Activated CD4-positive, alpha-beta memory T cell treated with anti-CD3 and anti-CD28 coated beads for 36 hours (primary cell): ENCODE measurements at regions not wholly inside any gene's neighbourhood (a gene's known extent, or its start where the extent isn't known, plus 50 kb on each side); places are given as distances from the start of the nearest gene placed in this dataset.

Experiments
- CTCF ChIA-PET: fragments of 350-600 bp; sonication (Branson Sonifier 250); formaldehyde crosslinking; loops from one replicate; lab custom pipeline; 2021; ENCODE audit warnings: antibody characterized with exemption, inconsistent platforms; lab: Charles Lee
- POLR2A ChIA-PET: fragments of 350-600 bp; sonication (Branson Sonifier 250); formaldehyde crosslinking; loops from one replicate; lab custom pipeline; 2021; ENCODE audit warnings: antibody characterized with exemption; lab: Charles Lee
- DNase-seq: peaks from one replicate; pipeline ENCODE4 v3.0.0-alpha.2; 2020
- H3K27ac Mint-ChIP-seq: one replicate; pipeline ENCODE4 v1.8.0; 2021; ENCODE audit warnings: mixed read lengths
- H3K27me3 Mint-ChIP-seq: one replicate; pipeline ENCODE4 v1.8.0; 2021; ENCODE audit warnings: mixed read lengths
- H3K36me3 Mint-ChIP-seq: one replicate; pipeline ENCODE4 v1.8.0; 2021; ENCODE audit warnings: mixed read lengths
- H3K4me1 Mint-ChIP-seq: one replicate; pipeline ENCODE4 v1.8.0; 2021; ENCODE audit warnings: low read depth, mixed read lengths
- H3K4me3 Mint-ChIP-seq: one replicate; pipeline ENCODE4 v1.8.0; 2021; ENCODE audit warnings: mild to moderate bottlenecking, mixed read lengths
- H3K9me3 Mint-ChIP-seq: one replicate; pipeline ENCODE4 v1.8.0; 2021; ENCODE audit warnings: mixed read lengths
- intact Hi-C: fragments of 100-400 bp; cut with micrococcal nuclease; formaldehyde crosslinking; loops from one replicate; pipeline ENCODE4 v1.15.1; 2023

GRCh38 chr21:38054334-38054733 lies 138.1 kb upstream of the KCNJ6 start:
- CTCF ChIA-PET: no interaction called here

GRCh38 chr21:38056481-38056880 lies 140.2 kb upstream of the KCNJ6 start:
- H3K9me3 Mint-ChIP-seq: peaks cover 3% of the 10 kb centered on the region
- intact Hi-C loops: no loop called here
- CTCF ChIA-PET: no interaction called here
- no peaks in the 10 kb centered on the region for H3K36me3 Mint-ChIP-seq
- no peak overlapping the region for H3K4me3 Mint-ChIP-seq
- POLR2A ChIA-PET: no interaction called here
- H3K27ac Mint-ChIP-seq: no peak overlapping the region
- DNase-seq: no peak
- H3K27me3 Mint-ChIP-seq: no peaks in the 10 kb centered on the region
- H3K4me1 Mint-ChIP-seq: no peaks in the 10 kb centered on the region

More at GRCh38 chr21:38054334-38054733, 138.1 kb upstream of the KCNJ6 start:
- no peak for DNase-seq
- Mint-ChIP-seq H3K27me3 (no peaks in the 10 kb centered on the region), H3K4me3 (no peak overlapping the region), H3K27ac (no peak overlapping the region), H3K36me3 (no peaks in the 10 kb centered on the region), H3K4me1 (no peaks in the 10 kb centered on the region), H3K9me3 (peaks cover 2% of the 10 kb centered on the region)
- intact Hi-C loops: no loop called here
- POLR2A ChIA-PET: no interaction called here

GRCh38 chr21:38057626-38058025 lies 141.4 kb upstream of the KCNJ6 start:
- intact Hi-C loops: no loop called here
- Mint-ChIP-seq H3K4me1 (no peaks in the 10 kb centered on the region), H3K27ac (no peak overlapping the region), H3K4me3 (no peak overlapping the region), H3K9me3 (peaks cover 3% of the 10 kb centered on the region), H3K36me3 (no peaks in the 10 kb centered on the region), H3K27me3 (no peaks in the 10 kb centered on the region)
- ChIA-PET CTCF (no interaction called here), POLR2A (no interaction called here)
- DNase-seq: no peak

GRCh38 chr21:38060533-38060932 lies 144.3 kb upstream of the KCNJ6 start:
- intact Hi-C loops: no loop called here
- Mint-ChIP-seq H3K27me3 (peaks cover 2% of the 10 kb centered on the region), H3K27ac (no peak overlapping the region), H3K36me3 (no peaks in the 10 kb centered on the region), H3K4me1 (no peaks in the 10 kb centered on the region), H3K4me3 (no peak overlapping the region), H3K9me3 (peaks cover 3% of the 10 kb centered on the region)
- no peak for DNase-seq
- ChIA-PET POLR2A (no interaction called here), CTCF (no interaction called here)

GRCh38 chr21:38067086-38067739 lies 151.0 kb upstream of the KCNJ6 start:
- POLR2A ChIA-PET: no interaction called here
- CTCF ChIA-PET: no interaction called here
- Mint-ChIP-seq H3K36me3 (no peaks in the 10 kb centered on the region), H3K9me3 (no peaks in the 10 kb centered on the region), H3K4me3 (no peak overlapping the region), H3K27ac (no peak overlapping the region), H3K4me1 (no peaks in the 10 kb centered on the region), H3K27me3 (peaks cover 6% of the 10 kb centered on the region)
- intact Hi-C loops: no loop called here
- DNase-seq: no peak

- peaks cover 1% of the 10 kb centered on the region for H3K27me3 Mint-ChIP-seq
- ChIA-PET POLR2A (no interaction called here), CTCF (no interaction called here)
- DNase-seq: no peak
- no peaks in the 10 kb centered on the region for H3K9me3 Mint-ChIP-seq
- no peaks in the 10 kb centered on the region for H3K4me1 Mint-ChIP-seq
- no peak overlapping the region for H3K4me3 Mint-ChIP-seq
- no peaks in the 10 kb centered on the region for H3K36me3 Mint-ChIP-seq
- no peak overlapping the region for H3K27ac Mint-ChIP-seq
- intact Hi-C loops: no loop called here
Observed at GRCh38 chr21:38072489-38072888, 156.2 kb upstream of the KCNJ6 start.

- POLR2A ChIA-PET: no interaction called here
- DNase-seq: no peak
- intact Hi-C loops: no loop called here
Observed at GRCh38 chr21:38075833-38076587, 159.8 kb upstream of the KCNJ6 start.

GRCh38 chr21:38077569-38077968 lies 161.3 kb upstream of the KCNJ6 start:
- CTCF ChIA-PET: no interaction called here
- Mint-ChIP-seq H3K4me3 (no peak overlapping the region), H3K27me3 (no peaks in the 10 kb centered on the region), H3K4me1 (no peaks in the 10 kb centered on the region), H3K9me3 (no peaks in the 10 kb centered on the region), H3K27ac (no peak overlapping the region), H3K36me3 (no peaks in the 10 kb centered on the region)
- POLR2A ChIA-PET: no interaction called here
- intact Hi-C loops: no loop called here
- DNase-seq: no peak

More at GRCh38 chr21:38075833-38076587, 159.8 kb upstream of the KCNJ6 start:
- Mint-ChIP-seq H3K27ac (no peak overlapping the region), H3K9me3 (no peaks in the 10 kb centered on the region), H3K4me3 (no peak overlapping the region), H3K27me3 (no peaks in the 10 kb centered on the region), H3K36me3 (no peaks in the 10 kb centered on the region), H3K4me1 (no peaks in the 10 kb centered on the region)
- CTCF ChIA-PET: no interaction called here

- H3K27ac Mint-ChIP-seq: no peak overlapping the region
- H3K4me3 Mint-ChIP-seq: no peak overlapping the region
- ChIA-PET POLR2A (no interaction called here), CTCF (no interaction called here)
- H3K36me3 Mint-ChIP-seq: no peaks in the 10 kb centered on the region
- intact Hi-C loops: no loop called here
- no peaks in the 10 kb centered on the region for H3K4me1 Mint-ChIP-seq
- H3K27me3 Mint-ChIP-seq: no peaks in the 10 kb centered on the region
- H3K9me3 Mint-ChIP-seq: no peaks in the 10 kb centered on the region
- DNase-seq: no peak
Observed at GRCh38 chr21:38080888-38081287, 164.6 kb upstream of the KCNJ6 start.

- DNase-seq: no peak
- Mint-ChIP-seq H3K27ac (no peak overlapping the region), H3K36me3 (no peaks in the 10 kb centered on the region), H3K4me1 (no peaks in the 10 kb centered on the region), H3K27me3 (no peaks in the 10 kb centered on the region), H3K4me3 (no peak overlapping the region), H3K9me3 (no peaks in the 10 kb centered on the region)
- intact Hi-C loops: no loop called here
- ChIA-PET CTCF (no interaction called here), POLR2A (no interaction called here)
Observed at GRCh38 chr21:38081708-38082107, 165.5 kb upstream of the KCNJ6 start.

- Mint-ChIP-seq H3K4me3 (no peak overlapping the region), H3K36me3 (no peaks in the 10 kb centered on the region), H3K9me3 (no peaks in the 10 kb centered on the region), H3K27ac (no peak overlapping the region), H3K4me1 (no peaks in the 10 kb centered on the region), H3K27me3 (no peaks in the 10 kb centered on the region)
- intact Hi-C loops: no loop called here
- DNase-seq: no peak
- CTCF ChIA-PET: no interaction called here
- POLR2A ChIA-PET: no interaction called here
Observed at GRCh38 chr21:38082936-38083485, 166.8 kb upstream of the KCNJ6 start.

- no peaks in the 10 kb centered on the region for H3K4me1 Mint-ChIP-seq
- POLR2A ChIA-PET: no interaction called here
- no peak for DNase-seq
Observed at GRCh38 chr21:38083535-38083934, 167.3 kb upstream of the KCNJ6 start.

More at GRCh38 chr21:38083535-38083934, 167.3 kb upstream of the KCNJ6 start:
- no peaks in the 10 kb centered on the region for H3K9me3 Mint-ChIP-seq
- no peak overlapping the region for H3K27ac Mint-ChIP-seq
- no peaks in the 10 kb centered on the region for H3K27me3 Mint-ChIP-seq
- intact Hi-C loops: no loop called here
- H3K36me3 Mint-ChIP-seq: no peaks in the 10 kb centered on the region
- no peak overlapping the region for H3K4me3 Mint-ChIP-seq
- CTCF ChIA-PET: no interaction called here
